Neural progenitor cell (in vitro differentiated cells): ENCODE measurements at regions not wholly inside any gene's neighbourhood (a gene's known extent, or its start where the extent isn't known, plus 50 kb on each side); places are given as distances from the start of the nearest gene placed in this dataset.

ENCODE experiments used
- DNase-seq: peaks from one replicate; pipeline ENCODE4 v3.0.0-alpha.2; 2016; ENCODE audit warnings: low spot score
- H2AFZ ChIP-seq: fragments of 200-600 bp; sonication (generic); replicated peaks from 2 replicates; pipeline ENCODE4 v1.6.1; 2016; ENCODE audit warnings: antibody characterized with exemption
- H3F3A ChIP-seq: fragments of 200-600 bp; sonication (generic); 2 replicates; pipeline ENCODE4 v1.6.1; 2016; ENCODE audit warnings: antibody characterized with exemption, low read depth
- H3K27ac ChIP-seq: fragments of 200-600 bp; sonication (generic); 2 replicates; pipeline ENCODE4 v1.5.1; 2016; ENCODE audit warnings: mild to moderate bottlenecking
- H3K27me3 ChIP-seq: fragments of 200-600 bp; sonication (generic); 2 replicates; pipeline ENCODE4 v1.6.1; 2016; ENCODE audit warnings: mild to moderate bottlenecking, moderate library complexity
- H3K36me3 ChIP-seq: fragments of 200-600 bp; sonication (generic); 2 replicates; pipeline ENCODE4 v1.5.1; 2016
- H3K4me1 ChIP-seq: fragments of 200-600 bp; sonication (generic); 2 replicates; pipeline ENCODE4 v1.6.1; 2016; ENCODE audit warnings: mixed run types
- H3K4me2 ChIP-seq: fragments of 200-600 bp; sonication (generic); 2 replicates; pipeline ENCODE4 v1.6.1; 2016
- H3K4me3 ChIP-seq: fragments of 200-600 bp; sonication (generic); 2 replicates; pipeline ENCODE4 v1.5.1; 2016
- H3K79me2 ChIP-seq: fragments of 200-600 bp; sonication (generic); 2 replicates; pipeline ENCODE4 v1.6.1; 2016; ENCODE audit warnings: low read depth
- H3K9ac ChIP-seq: fragments of 200-600 bp; sonication (generic); 2 replicates; pipeline ENCODE4 v1.6.1; 2016
- H3K9me3 ChIP-seq: fragments of 200-600 bp; sonication (generic); 2 replicates; pipeline ENCODE4 v1.5.1; 2016; ENCODE audit warnings: low read depth
- H4K20me1 ChIP-seq: fragments of 200-600 bp; sonication (generic); 2 replicates; pipeline ENCODE4 v1.6.1; 2016; ENCODE audit warnings: low read depth
- H3K27ac Mint-ChIP-seq: 3 replicates; pipeline ENCODE4 v1.8.0; 2021; ENCODE audit warnings: mixed read lengths
- H3K27me3 Mint-ChIP-seq: 2 replicates; pipeline ENCODE4 v1.8.0; 2022; ENCODE audit warnings: low read depth, mild to moderate bottlenecking, inconsistent platforms, moderate library complexity, mixed read lengths; ENCODE audit not compliant: insufficient read depth
- H3K36me3 Mint-ChIP-seq: 3 replicates; pipeline ENCODE4 v1.8.0; 2021; ENCODE audit warnings: mixed read lengths
- H3K4me1 Mint-ChIP-seq: 3 replicates; pipeline ENCODE4 v1.8.0; 2021; ENCODE audit warnings: mixed read lengths
- H3K4me3 Mint-ChIP-seq: 3 replicates; pipeline ENCODE4 v1.8.0; 2021; ENCODE audit warnings: mild to moderate bottlenecking, moderate library complexity, mixed read lengths
- H3K9me3 Mint-ChIP-seq: 3 replicates; pipeline ENCODE4 v1.8.0; 2020; ENCODE audit warnings: mixed read lengths
- CTCF ChIP-seq: fragments of 200-600 bp; sonication (generic); IDR thresholded peaks from 2 replicates; pipeline ENCODE4 v1.5.1; 2017; ENCODE audit warnings: antibody characterized with exemption, mild to moderate bottlenecking
- EZH2 ChIP-seq: fragments of 200-600 bp; sonication (generic); IDR thresholded peaks from 2 replicates; pipeline ENCODE4 v1.6.1; 2017; ENCODE audit warnings: antibody characterized with exemption, mild to moderate bottlenecking, moderate library complexity
- EZH2phosphoT487 ChIP-seq: fragments of 200-600 bp; sonication (generic); IDR thresholded peaks from 2 replicates; pipeline ENCODE4 v1.6.1; 2017; ENCODE audit warnings: antibody characterized with exemption

DNA sequence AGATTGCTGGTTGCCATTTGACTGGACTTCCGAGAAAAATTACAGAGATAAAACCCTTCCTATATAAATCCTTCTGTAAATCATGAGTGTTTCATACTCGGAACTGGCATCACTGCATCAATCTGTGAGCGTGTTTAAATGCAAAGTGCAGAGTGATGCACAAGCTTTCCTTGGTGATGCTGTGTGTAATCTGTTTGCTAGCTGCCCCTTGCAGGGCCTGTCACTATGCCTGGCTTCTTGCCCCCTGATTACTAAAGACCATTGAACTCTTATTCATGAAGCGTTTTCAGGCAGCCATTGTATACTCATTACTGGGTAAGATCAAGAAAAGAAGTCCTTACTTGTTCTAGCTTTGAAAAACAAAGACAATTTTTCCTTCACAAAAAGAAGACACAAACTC, 266.9 kb upstream of the FANCL start:
- Histone ChIP-seq H2AFZ (peak overlapping the region; percentile 10), H3K27me3 (no peaks in the 10 kb centered on the region), H3F3A (no peaks in the 10 kb centered on the region), H3K4me1 (peaks cover 18% of the 10 kb centered on the region), H3K9ac (no peak overlapping the region), H3K4me2 (peak overlapping the region; percentile 63), H3K27ac (no peak overlapping the region), H4K20me1 (no peaks in the 10 kb centered on the region), H3K79me2 (no peaks in the 10 kb centered on the region), H3K36me3 (no peaks in the 10 kb centered on the region), H3K9me3 (no peaks in the 10 kb centered on the region), H3K4me3 (no peak overlapping the region)
- DNase-seq: peak; percentile 33
- Mint-ChIP-seq H3K27me3 (peaks cover 3% of the 10 kb centered on the region), H3K4me1 (peaks cover 5% of the 10 kb centered on the region), H3K36me3 (no peaks in the 10 kb centered on the region), H3K4me3 (no peak overlapping the region), H3K27ac (no peak overlapping the region), H3K9me3 (no peaks in the 10 kb centered on the region)
- TF ChIP-seq CTCF (no peak), EZH2phosphoT487 (no peak), EZH2 (no peak)

DNA sequence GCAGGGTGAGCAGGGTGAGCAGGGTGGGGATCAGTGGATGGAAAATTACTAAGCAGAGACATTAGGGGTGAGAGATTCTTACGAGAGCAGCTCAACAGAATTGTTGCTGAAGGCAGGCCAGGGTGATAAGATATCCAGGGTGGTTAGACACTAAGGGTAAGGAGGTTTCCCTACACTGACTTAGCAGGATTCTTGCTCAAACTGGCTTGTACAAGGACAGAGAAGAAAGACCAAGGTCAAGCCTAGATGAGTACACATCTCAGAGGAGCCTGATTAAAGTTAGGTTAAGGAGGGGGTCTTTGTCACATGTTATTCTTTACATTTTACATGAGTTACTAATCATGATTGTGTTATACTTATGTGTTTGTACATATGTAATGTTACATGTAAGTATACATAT, 262.8 kb upstream of the FANCL start:
- H3K79me2 ChIP-seq: no peaks in the 10 kb centered on the region
- H3K36me3 Mint-ChIP-seq: no peaks in the 10 kb centered on the region
- TF ChIP-seq CTCF (no peak), EZH2phosphoT487 (no peak), EZH2 (no peak)
- H3K4me3 Mint-ChIP-seq: no peak overlapping the region
- no peaks in the 10 kb centered on the region for H3K9me3 ChIP-seq
- H2AFZ ChIP-seq: no peak overlapping the region
- H3K27me3 ChIP-seq: no peaks in the 10 kb centered on the region
- peaks cover 3% of the 10 kb centered on the region for H3K27me3 Mint-ChIP-seq
- peaks cover 2% of the 10 kb centered on the region for H3K9me3 Mint-ChIP-seq
- H3K27ac ChIP-seq: no peak overlapping the region
- no peak overlapping the region for H3K4me2 ChIP-seq
- no peak for DNase-seq
- H3K36me3 ChIP-seq: no peaks in the 10 kb centered on the region
- no peak overlapping the region for H3K9ac ChIP-seq
- peaks cover 18% of the 10 kb centered on the region for H3K4me1 ChIP-seq
- H3K4me1 Mint-ChIP-seq: peaks cover 16% of the 10 kb centered on the region
- no peaks in the 10 kb centered on the region for H3F3A ChIP-seq
- H3K27ac Mint-ChIP-seq: no peak overlapping the region
- H4K20me1 ChIP-seq: no peaks in the 10 kb centered on the region
- H3K4me3 ChIP-seq: no peak overlapping the region

- Histone ChIP-seq H3K4me1 (peaks cover 13% of the 10 kb centered on the region), H2AFZ (no peak overlapping the region), H3F3A (peaks cover 2% of the 10 kb centered on the region), H3K36me3 (no peaks in the 10 kb centered on the region), H3K79me2 (no peaks in the 10 kb centered on the region), H3K9me3 (no peaks in the 10 kb centered on the region), H3K27me3 (no peaks in the 10 kb centered on the region), H3K4me3 (no peak overlapping the region), H4K20me1 (peaks cover under 1% of the 10 kb centered on the region), H3K4me2 (no peak overlapping the region), H3K27ac (no peak overlapping the region), H3K9ac (no peak overlapping the region)
- TF ChIP-seq EZH2phosphoT487: no peak
- TF ChIP-seq EZH2: no peak
- no peak for TF ChIP-seq CTCF
- H3K9me3 Mint-ChIP-seq: peaks cover 2% of the 10 kb centered on the region
- DNase-seq: no peak
- H3K4me1 Mint-ChIP-seq: peaks cover 13% of the 10 kb centered on the region
- peaks cover 3% of the 10 kb centered on the region for H3K27me3 Mint-ChIP-seq
- H3K4me3 Mint-ChIP-seq: no peak overlapping the region
- no peak overlapping the region for H3K27ac Mint-ChIP-seq
- H3K36me3 Mint-ChIP-seq: no peaks in the 10 kb centered on the region
Measured at GRCh38 chr2:58502931-58503330, 261.8 kb upstream of the FANCL start.
